ENCODE measurements at regions not wholly inside any gene's neighbourhood (a gene's known extent, or its start where the extent isn't known, plus 50 kb on each side); places are given as distances from the start of the nearest gene placed in this dataset.
"Not testable (repeated sequence)": the region's sequence is repeated elsewhere in the genome, so short reads cannot be mapped to it uniquely, and the experiment has no call there.

GRCh38 chr10:2777666-2778355, 289.5 kb upstream of the PFKP start:
- FAIRE-seq, result no peak

- FAIRE-seq, result no peak
Measured at GRCh38 chr10:2772816-2773631, 294.3 kb upstream of the PFKP start.

- FAIRE-seq, result no peak
Measured at GRCh38 chr10:2772135-2772534, 295.2 kb upstream of the PFKP start.

- not testable (repeated sequence) for FAIRE-seq
Measured at GRCh38 chr10:2767293-2767692, 300.1 kb upstream of the PFKP start.

- FAIRE-seq, result no peak
Measured at GRCh38 chr10:2761971-2762370, 305.4 kb upstream of the PFKP start.

GRCh38 chr10:2761311-2761710, 306.0 kb upstream of the PFKP start:
- no peak for FAIRE-seq

GRCh38 chr10:2760736-2761135, 306.6 kb upstream of the PFKP start:
- FAIRE-seq, result no peak

- no peak for FAIRE-seq
Measured at GRCh38 chr10:2759233-2759632, 308.1 kb upstream of the PFKP start.

- no peak for FAIRE-seq
Measured at GRCh38 chr10:2754943-2755342, 312.4 kb upstream of the PFKP start.

- no peak for FAIRE-seq
Measured at GRCh38 chr10:2748287-2748686, 319.1 kb upstream of the PFKP start.

GRCh38 chr10:2746638-2747037, 320.7 kb upstream of the PFKP start:
- no peak for FAIRE-seq

GRCh38 chr10:2745666-2746065, 321.7 kb upstream of the PFKP start:
- no peak for FAIRE-seq

GRCh38 chr10:2744547-2745200, 322.7 kb upstream of the PFKP start:
- no peak for FAIRE-seq

- FAIRE-seq, result no peak
Measured at GRCh38 chr10:2734603-2735002, 332.7 kb upstream of the PFKP start.

- FAIRE-seq, result no peak
Measured at GRCh38 chr10:2733278-2733963, 333.9 kb upstream of the PFKP start.

GRCh38 chr10:2731940-2732339, 335.4 kb upstream of the PFKP start:
- FAIRE-seq, result no peak

GRCh38 chr10:2729197-2729596, 338.2 kb upstream of the PFKP start:
- FAIRE-seq, result no peak

- no peak for FAIRE-seq
Measured at GRCh38 chr10:2728087-2728486, 339.3 kb upstream of the PFKP start.

GRCh38 chr10:2716596-2716995, 350.8 kb upstream of the PFKP start:
- no peak for FAIRE-seq

GRCh38 chr10:2714597-2714996, 352.8 kb upstream of the PFKP start:
- FAIRE-seq, result no peak

- no peak for FAIRE-seq
Measured at GRCh38 chr10:2703953-2704352, 363.4 kb upstream of the PFKP start.

- FAIRE-seq, result no peak
Measured at GRCh38 chr10:2701802-2702201, 365.5 kb upstream of the PFKP start.

- no peak for FAIRE-seq
Measured at GRCh38 chr10:2700626-2701305, 366.6 kb upstream of the PFKP start.
